HG02798 (cell line): ENCODE measurements at regions not wholly inside any gene's neighbourhood (a gene's known extent, or its start where the extent isn't known, plus 50 kb on each side); places are given as distances from the start of the nearest gene placed in this dataset.
"Not testable (repeated sequence)": the region's sequence is repeated elsewhere in the genome, so short reads cannot be mapped to it uniquely, and the experiment has no call there.

Experiments used
- ATAC-seq: cut with Tn5 transposase; IDR thresholded peaks from one replicate; pipeline ENCODE4 v1.9.1; 2021; ENCODE audit warnings: mild to moderate bottlenecking; ENCODE audit not compliant: unreplicated experiment, poor library complexity

- ATAC-seq = no peak
Measured at GRCh38 chr10:20616918-20617810, 279.9 kb downstream of the NEBL start.

GRCh38 chr10:20616056-20616671, 280.9 kb downstream of the NEBL start:
- ATAC-seq = no peak

DNA sequence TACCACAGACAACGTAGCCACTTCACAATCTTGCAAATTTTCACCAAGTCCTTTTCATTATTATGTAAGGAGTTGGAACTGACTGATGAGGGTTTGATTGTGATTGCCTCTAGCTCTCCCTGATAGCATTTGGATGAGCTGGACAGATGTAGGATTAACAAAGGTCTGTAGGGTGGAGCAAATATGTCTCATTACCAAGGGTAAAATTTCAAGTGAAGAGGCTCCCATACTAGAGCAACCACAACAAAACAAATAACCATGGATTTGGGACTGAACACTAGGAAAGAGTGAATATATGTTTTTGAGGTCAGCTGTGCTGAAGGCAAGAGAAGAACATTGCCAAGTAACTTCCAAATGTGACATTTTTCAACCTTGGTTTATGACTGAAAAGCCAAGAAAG, 281.7 kb downstream of the NEBL start:
- no peak for ATAC-seq

- ATAC-seq = no peak
Measured at GRCh38 chr10:20614911-20615310, 282.2 kb downstream of the NEBL start.

GRCh38 chr10:20608503-20608902, 288.6 kb downstream of the NEBL start:
- no peak for ATAC-seq

GRCh38 chr10:20606985-20607384, 290.1 kb downstream of the NEBL start:
- no peak for ATAC-seq

DNA sequence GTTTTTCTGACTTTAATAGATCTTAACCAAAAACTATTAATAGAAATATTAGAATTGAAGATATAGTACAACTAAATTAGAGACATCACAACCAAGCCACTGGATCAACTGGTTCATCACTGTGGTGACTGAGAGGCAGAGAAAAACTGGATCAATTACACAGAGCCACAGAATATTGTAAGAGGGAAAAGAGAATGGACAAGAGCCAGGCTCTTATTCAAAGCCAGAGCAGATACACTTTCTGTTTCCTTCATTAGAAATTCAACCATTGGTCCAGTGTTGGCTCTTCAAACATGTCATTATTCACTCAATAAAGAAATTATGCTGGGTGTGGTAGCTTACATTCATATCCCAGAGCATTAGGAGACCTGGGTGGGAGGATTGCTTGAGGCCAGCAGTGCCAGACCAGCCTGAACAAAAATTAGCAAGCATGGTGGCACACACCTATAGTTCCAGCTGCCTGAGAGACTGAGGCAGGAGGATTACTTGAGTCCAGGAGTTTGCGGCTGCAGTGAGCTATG, 295.1 kb downstream of the NEBL start:
- ATAC-seq = no peak

- ATAC-seq = no peak
Measured at GRCh38 chr10:20598590-20598989, 298.5 kb downstream of the NEBL start.

GRCh38 chr10:20596911-20597310, 300.2 kb downstream of the NEBL start:
- no peak for ATAC-seq

DNA sequence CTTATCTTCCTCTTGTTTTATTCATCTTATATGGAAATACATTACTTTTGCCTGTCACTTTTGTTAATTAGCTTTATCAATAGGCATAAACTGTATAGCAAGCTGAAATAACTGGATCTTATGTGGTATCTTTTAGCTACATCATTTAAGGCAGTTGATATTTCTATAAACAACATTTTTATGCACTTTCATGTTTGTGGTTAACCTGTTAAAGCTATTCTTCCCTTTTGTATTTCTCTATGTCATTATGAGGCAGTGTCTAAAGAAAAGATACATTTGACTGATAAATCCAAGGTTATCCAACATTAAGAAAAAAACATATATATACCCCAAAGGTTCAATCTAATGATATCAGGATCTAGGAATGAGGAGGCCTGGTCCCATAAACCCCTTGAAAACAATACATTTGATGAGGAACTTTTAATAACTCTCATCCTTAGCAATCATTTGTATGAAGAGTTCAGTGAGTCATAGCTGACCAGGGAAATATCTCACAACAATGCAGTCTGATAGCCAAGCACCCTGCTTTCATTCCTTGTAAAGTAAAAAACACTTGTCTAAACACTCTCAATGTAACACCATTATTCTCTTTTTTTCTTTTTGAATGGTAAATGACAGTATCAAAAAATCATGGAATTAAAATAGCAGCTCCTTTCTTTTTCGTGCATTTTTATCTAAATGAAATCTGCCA, 300.9 kb downstream of the NEBL start:
- ATAC-seq = no peak

GRCh38 chr10:20593649-20594048, 303.5 kb downstream of the NEBL start:
- no peak for ATAC-seq

DNA sequence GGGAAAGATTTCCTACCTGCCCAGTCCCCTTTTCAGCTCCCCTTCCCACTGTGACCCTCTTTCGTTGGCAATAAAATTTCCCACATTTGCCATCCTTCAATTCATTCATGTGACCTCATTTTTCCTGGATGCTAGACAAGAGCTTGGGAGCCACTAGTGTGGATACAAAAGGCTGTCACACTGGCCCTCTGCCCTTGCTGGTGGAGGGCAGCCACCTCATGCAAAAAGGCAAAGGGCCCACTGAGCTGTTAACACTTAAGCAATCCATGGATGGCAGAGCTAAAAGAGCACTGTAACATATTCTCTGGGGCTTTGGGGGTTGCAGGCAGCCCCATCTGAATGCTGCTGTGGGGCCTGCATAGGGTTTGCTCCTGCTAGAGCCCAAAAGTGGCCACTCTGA, 315.1 kb downstream of the NEBL start:
- no peak for ATAC-seq

- ATAC-seq = no peak
Measured at GRCh38 chr10:20573924-20574323, 323.2 kb downstream of the NEBL start.

DNA sequence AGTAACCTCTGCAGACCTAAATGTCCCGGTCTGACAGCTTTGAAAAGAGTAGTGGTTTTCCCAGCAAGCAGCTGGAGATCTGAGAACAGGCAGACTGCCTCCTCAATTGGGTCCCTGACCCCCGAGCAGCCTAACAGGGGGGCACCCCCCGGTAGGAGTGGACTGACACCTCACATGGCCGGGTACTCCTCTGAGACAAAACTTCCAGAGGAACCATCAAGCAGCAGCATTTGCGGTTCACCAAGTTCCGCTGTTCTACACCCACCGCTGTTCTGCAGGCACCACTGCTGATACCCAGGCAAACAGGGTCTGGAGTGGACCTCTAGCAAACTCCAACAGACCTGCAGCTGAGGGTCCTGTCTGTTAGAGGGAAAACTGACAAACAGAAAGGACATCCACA, 341.1 kb downstream of the NEBL start:
- not testable (repeated sequence) for ATAC-seq

DNA sequence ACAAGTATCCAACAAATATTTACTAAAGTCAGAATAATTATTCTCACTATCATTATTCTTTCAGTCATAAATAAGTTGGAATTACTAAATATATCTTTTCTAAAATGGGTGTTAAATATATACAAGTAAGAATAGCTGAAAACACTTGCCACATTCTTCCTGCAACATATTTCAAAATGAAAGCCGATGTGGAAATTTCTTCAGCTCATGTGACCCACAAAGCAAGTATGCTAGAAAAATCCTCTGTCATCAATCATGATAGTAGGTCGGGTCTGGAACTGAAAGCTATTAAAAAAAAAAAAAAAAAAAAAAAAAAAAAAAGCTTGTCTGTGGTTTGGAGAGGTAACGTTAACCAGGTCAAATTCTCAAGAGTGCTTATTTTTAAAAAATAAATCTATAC, 344.7 kb downstream of the NEBL start:
- ATAC-seq = no peak

GRCh38 chr10:20551761-20552160, 345.4 kb downstream of the NEBL start:
- ATAC-seq = no peak

DNA sequence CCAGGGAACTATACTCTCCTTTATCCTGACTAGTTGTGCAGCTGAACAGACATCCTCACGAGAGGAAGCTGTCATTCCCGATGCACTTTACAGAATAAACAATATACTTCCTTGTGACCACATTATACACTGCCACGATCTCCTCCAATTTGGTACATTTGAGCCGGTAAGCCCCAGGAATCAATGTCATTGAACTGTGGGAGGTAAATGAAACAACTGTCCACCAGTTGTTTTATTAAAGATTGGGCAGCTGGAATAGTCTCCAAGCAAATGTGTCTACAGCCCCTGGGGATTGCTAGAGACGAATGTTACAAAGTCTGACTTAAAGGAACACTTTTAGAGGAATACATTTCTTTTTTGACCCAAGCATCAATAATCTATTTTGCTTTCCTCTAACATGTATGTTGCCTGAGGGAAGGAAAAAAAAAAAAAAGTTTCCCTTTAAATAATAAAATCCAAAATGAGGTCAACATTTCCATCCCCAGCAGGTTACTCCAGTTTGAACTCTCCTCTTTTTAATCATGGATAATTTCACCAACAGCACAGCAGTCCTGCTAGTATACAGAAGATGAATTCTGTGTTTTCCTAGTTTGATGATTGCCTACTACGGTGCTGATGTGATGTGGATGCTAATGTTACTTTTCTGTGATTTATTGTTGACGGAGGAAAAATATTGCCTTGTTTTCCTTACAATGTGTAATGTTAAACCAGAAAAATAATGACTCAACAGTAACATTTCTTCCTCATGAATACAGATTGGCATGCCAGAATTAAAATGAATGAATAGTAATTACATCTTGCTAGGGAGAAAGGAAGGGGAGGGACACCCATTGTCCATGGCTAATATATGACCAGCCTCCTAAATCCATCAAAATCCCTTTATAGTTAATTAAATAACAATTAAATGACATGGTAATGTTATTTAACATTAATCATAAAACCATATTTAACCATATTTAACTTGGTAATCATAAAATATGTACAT, 360.9 kb downstream of the NEBL start:
- no peak for ATAC-seq

DNA sequence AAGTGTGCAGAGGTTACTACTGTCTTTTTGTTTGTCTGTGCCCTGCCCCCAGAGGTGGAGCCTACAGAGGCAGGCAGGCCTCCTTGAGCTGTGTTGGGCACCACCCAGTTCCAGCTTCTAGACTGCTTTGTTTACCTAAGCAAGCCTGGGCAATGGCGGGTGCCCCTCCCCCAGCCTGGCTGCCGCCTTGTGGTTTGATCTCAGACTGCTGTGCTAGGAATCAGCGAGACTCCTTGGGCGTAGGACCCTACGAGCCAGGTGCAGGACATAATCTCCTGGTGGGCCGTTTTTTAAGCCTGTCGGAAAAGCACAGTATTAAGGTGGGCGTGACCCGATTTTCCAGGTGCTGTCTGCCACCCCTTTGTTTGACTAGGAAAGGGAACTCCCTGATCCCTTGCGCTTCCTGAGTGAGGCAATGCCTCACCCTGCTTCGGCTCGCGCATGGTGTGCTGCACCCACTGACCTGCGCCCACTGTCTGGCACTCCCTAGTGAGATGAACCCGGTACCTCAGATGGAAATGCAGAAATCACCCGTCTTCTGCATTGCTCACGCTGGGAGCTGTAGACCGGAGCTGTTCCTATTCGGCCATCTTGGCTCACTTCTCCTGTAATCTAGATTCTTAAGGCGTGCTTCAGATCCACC, 365.7 kb downstream of the NEBL start:
- not testable (repeated sequence) for ATAC-seq

DNA sequence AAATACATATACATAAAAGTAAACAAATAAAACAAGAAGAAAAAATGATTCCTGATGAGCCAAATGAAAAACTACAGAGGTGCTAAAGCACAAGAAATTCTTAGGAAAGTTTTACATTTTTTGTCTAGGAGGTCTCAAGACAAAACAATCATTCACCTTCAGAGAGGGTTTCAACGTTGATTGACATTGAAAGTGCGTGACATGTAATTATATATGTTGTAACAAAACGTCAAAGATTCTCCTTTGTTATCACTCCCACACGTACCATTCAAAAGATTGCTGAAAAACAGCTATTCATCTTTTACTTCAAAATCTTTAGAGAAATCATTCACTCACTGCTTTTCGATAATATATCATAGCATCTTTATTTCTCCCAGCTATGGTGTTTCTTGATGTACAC, 375.9 kb downstream of the NEBL start:
- ATAC-seq = no peak
